Panc1 (cell line): ENCODE measurements at regions not wholly inside any gene's neighbourhood (a gene's known extent, or its start where the extent isn't known, plus 50 kb on each side); places are given as distances from the start of the nearest gene placed in this dataset.

Source experiments
- ATAC-seq: fragments of 200-7000 bp; cut with Tn5 transposase; 2 replicates; pipeline ENCODE4 v1.9.1; 2020; ENCODE audit warnings: mild to moderate bottlenecking, moderate library complexity
- BruUV-seq: library from RNA; stranded (reverse); fragments of 400-500 nt; replicated peaks from 2 replicates; lab custom pipeline; 2021; lab: Mats Ljungman, UMichigan
- CTCF ChIA-PET: fragments of 300-600 bp; sonication (Branson Sonifier 250); formaldehyde crosslinking; loops from one replicate; lab custom pipeline; 2022; ENCODE audit warnings: antibody characterized with exemption; lab: Charles Lee
- POLR2A ChIA-PET: fragments of 300-600 bp; sonication (Branson Sonifier 250); formaldehyde crosslinking; loops from one replicate; lab custom pipeline; 2022; ENCODE audit warnings: antibody characterized with exemption; lab: Charles Lee
- DNase-seq: peaks from one replicate; pipeline ENCODE4 v3.0.0-alpha.2; 2010; ENCODE audit warnings: low read depth, low spot score
- H3K27ac ChIP-seq: 2 replicates; pipeline ENCODE4 v1.5.1; 2011; ENCODE audit warnings: mild to moderate bottlenecking, low read length, inconsistent platforms
- H3K27me3 ChIP-seq: fragments of 200-500 bp; sonication (Bioruptor generic); 2 replicates; pipeline ENCODE4 v1.6.0; 2014; ENCODE audit warnings: low read length, inconsistent platforms; ENCODE audit not compliant: control insufficient read depth, insufficient read depth
- H3K36me3 ChIP-seq: fragments of 200-500 bp; sonication (Bioruptor generic); 2 replicates; pipeline ENCODE4 v1.5.1; 2014; ENCODE audit warnings: inconsistent platforms, mild to moderate bottlenecking, low read length, moderate library complexity; ENCODE audit not compliant: control insufficient read depth, insufficient read depth
- H3K4me1 ChIP-seq: 2 replicates; pipeline ENCODE4 v1.5.1; 2011; ENCODE audit warnings: inconsistent platforms, mild to moderate bottlenecking, low read length, moderate library complexity; ENCODE audit not compliant: control insufficient read depth, insufficient read depth
- H3K4me3 ChIP-seq, 2 experiments: 2 replicates each; pipeline ENCODE4 v1.5.1; 2011 to 2012; ENCODE audit warnings: low read depth in 2 of 2, low read length in 2 of 2, mild to moderate bottlenecking in 2 of 2, inconsistent platforms in 1 of 2, moderate library complexity in 1 of 2
- H3K9me3 ChIP-seq: fragments of 200-500 bp; sonication (Bioruptor generic); 2 replicates; pipeline ENCODE4 v1.5.1; 2014; ENCODE audit warnings: low read depth, mild to moderate bottlenecking, inconsistent platforms, low read length, moderate library complexity; ENCODE audit not compliant: control insufficient read depth, insufficient read depth
- CTCF ChIP-seq: fragments of 450-650 bp; IDR thresholded peaks from 2 replicates; pipeline ENCODE4 v1.5.1; 2017; ENCODE audit warnings: mild to moderate bottlenecking
- POLR2AphosphoS5 ChIP-seq: IDR thresholded peaks from 2 replicates; pipeline ENCODE4 v1.6.1; 2012; ENCODE audit warnings: mild to moderate bottlenecking, low read depth, low read length, moderate library complexity
- REST ChIP-seq, 2 experiments: IDR thresholded peaks; 2 replicates each; pipeline ENCODE4 v1.6.1; 2011 to 2012; ENCODE audit warnings: low read depth in 2 of 2, control low read depth in 1 of 2, low read length in 1 of 2, mild to moderate bottlenecking in 1 of 2, moderate library complexity in 1 of 2; ENCODE audit not compliant: insufficient read depth in 1 of 2
- SIN3A ChIP-seq: IDR thresholded peaks from 2 replicates; pipeline ENCODE4 v1.6.1; 2012; ENCODE audit warnings: low read depth, mild to moderate bottlenecking, low read length, moderate library complexity, borderline replicate concordance; ENCODE audit not compliant: insufficient read depth
- TCF7L2 ChIP-seq: IDR thresholded peaks from 2 replicates; pipeline ENCODE4 v1.6.1; 2011; ENCODE audit warnings: mild to moderate bottlenecking, low read depth, low read length, inconsistent platforms
- in situ Hi-C: cut with HindIII; loops from 2 replicates; pipeline ENCODE4 v1.10.0; 2016; ENCODE audit warnings: low sequenced_read_pairs, low pct_unique_long_range_greater_than_20kb
- intact Hi-C: fragments of 100-400 bp; cut with micrococcal nuclease; formaldehyde crosslinking; loops from one replicate; pipeline ENCODE4 v1.10.0; 2022; ENCODE audit not compliant: unreplicated experiment

GRCh38 chr9:129284607-129285291 is 106.7 kb upstream of the IER5L start:
- no peaks in the 10 kb centered on the region for H3K27me3 ChIP-seq
- CTCF ChIA-PET = no interaction called here
- H3K4me3 ChIP-seq = no peak overlapping the region
- POLR2A ChIA-PET = no interaction called here
- H3K27ac ChIP-seq = no peak overlapping the region
- DNase-seq = no peak
- intact Hi-C loops (no loop called here), in situ Hi-C loops (no loop called here)
- no peak for ATAC-seq
- TF ChIP-seq POLR2AphosphoS5 (no peak), REST (IDR thresholded peaks at IDR 0.05; ENCODE audit: insufficient read depth in 1 of 2, low read depth in 2 of 2, low read length in 1 of 2) (no peak), SIN3A (no peak), TCF7L2 (no peak), CTCF (no peak)
- H3K36me3 ChIP-seq = no peaks in the 10 kb centered on the region
- H3K4me1 ChIP-seq = no peaks in the 10 kb centered on the region
- no TSS peak for BruUV-seq
- H3K9me3 ChIP-seq = no peaks in the 10 kb centered on the region

GRCh38 chr9:129283705-129284606 is 105.9 kb upstream of the IER5L start:
- H3K9me3 ChIP-seq = no peaks in the 10 kb centered on the region
- ChIA-PET POLR2A (no interaction called here), CTCF (no interaction called here)
- in situ Hi-C loops (no loop called here), intact Hi-C loops (no loop called here)
- no peak overlapping the region for H3K27ac ChIP-seq
- no peaks in the 10 kb centered on the region for H3K27me3 ChIP-seq
- H3K4me3 ChIP-seq = no peak overlapping the region
- H3K4me1 ChIP-seq = no peaks in the 10 kb centered on the region
- ATAC-seq (no peak), DNase-seq (no peak)
- H3K36me3 ChIP-seq = no peaks in the 10 kb centered on the region
- TF ChIP-seq REST (IDR thresholded peaks at IDR 0.05; ENCODE audit: insufficient read depth in 1 of 2, low read depth in 2 of 2, low read length in 1 of 2) (no peak), POLR2AphosphoS5 (no peak), CTCF (no peak), TCF7L2 (no peak), SIN3A (no peak)
- no TSS peak for BruUV-seq
